WERI-Rb-1 (cell line): ENCODE measurements at regions not wholly inside any gene's neighbourhood (a gene's known extent, or its start where the extent isn't known, plus 50 kb on each side); places are given as distances from the start of the nearest gene placed in this dataset.

ENCODE experiments used
- DNase-seq: peaks from one replicate; pipeline ENCODE4 v3.0.0-alpha.2; 2020
- H3K27ac ChIP-seq: fragments of 250-450 bp; sonication (Bioruptor Pico); 2 replicates; pipeline ENCODE4 v1.5.1; 2020; ENCODE audit warnings: mild to moderate bottlenecking, moderate library complexity
- H3K27me3 ChIP-seq: fragments of 250-450 bp; sonication (Bioruptor Pico); 2 replicates; pipeline ENCODE4 v1.5.1; 2021; ENCODE audit warnings: mild to moderate bottlenecking, low read depth, moderate library complexity; ENCODE audit not compliant: insufficient read depth, severe bottlenecking
- H3K36me3 ChIP-seq: fragments of 250-450 bp; sonication (Bioruptor Pico); 2 replicates; pipeline ENCODE4 v1.5.1; 2020; ENCODE audit warnings: mild to moderate bottlenecking, moderate library complexity
- H3K4me3 ChIP-seq: 2 replicates; pipeline ENCODE4 v1.5.1; 2011; ENCODE audit warnings: low read depth, mild to moderate bottlenecking, control low read depth, low read length
- H3K9me3 ChIP-seq: fragments of 250-450 bp; sonication (Bioruptor Pico); 2 replicates; pipeline ENCODE4 v1.5.1; 2021; ENCODE audit warnings: mild to moderate bottlenecking, moderate library complexity; ENCODE audit not compliant: severe bottlenecking
- TF ChIP-seq, protein P1 (sequence below): IDR thresholded peaks from 2 replicates; pipeline ENCODE4 v1.5.1; 2011; ENCODE audit warnings: low read depth, mild to moderate bottlenecking, control low read depth, inconsistent platforms, low read length

DNA sequence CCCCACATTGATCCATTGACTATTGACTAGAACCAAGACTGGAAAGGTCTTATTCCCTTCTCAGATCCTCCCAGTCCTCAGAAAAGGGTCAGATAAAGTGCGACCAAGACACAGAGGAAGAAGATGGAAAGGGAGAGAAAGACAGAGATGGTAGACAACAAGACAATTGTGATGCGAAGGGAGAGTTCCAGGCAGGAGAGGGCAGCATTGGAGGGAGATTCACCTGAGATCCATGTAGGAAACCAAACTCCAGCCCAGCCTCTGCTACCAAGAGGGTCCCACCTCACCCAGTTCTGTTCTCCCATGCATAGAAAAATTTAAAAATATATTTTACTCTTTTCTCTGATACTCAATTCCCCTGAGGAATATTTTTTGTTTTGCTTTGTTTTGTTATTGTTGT is 67.3 kb upstream of the TSHZ3 start:
- no peak for DNase-seq
- TF ChIP-seq, protein P1, sequence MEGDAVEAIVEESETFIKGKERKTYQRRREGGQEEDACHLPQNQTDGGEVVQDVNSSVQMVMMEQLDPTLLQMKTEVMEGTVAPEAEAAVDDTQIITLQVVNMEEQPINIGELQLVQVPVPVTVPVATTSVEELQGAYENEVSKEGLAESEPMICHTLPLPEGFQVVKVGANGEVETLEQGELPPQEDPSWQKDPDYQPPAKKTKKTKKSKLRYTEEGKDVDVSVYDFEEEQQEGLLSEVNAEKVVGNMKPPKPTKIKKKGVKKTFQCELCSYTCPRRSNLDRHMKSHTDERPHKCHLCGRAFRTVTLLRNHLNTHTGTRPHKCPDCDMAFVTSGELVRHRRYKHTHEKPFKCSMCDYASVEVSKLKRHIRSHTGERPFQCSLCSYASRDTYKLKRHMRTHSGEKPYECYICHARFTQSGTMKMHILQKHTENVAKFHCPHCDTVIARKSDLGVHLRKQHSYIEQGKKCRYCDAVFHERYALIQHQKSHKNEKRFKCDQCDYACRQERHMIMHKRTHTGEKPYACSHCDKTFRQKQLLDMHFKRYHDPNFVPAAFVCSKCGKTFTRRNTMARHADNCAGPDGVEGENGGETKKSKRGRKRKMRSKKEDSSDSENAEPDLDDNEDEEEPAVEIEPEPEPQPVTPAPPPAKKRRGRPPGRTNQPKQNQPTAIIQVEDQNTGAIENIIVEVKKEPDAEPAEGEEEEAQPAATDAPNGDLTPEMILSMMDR: no peak
- Histone ChIP-seq H3K27me3 (no peaks in the 10 kb centered on the region), H3K9me3 (no peaks in the 10 kb centered on the region), H3K27ac (no peak overlapping the region), H3K4me3 (no peak overlapping the region), H3K36me3 (no peaks in the 10 kb centered on the region)

DNA sequence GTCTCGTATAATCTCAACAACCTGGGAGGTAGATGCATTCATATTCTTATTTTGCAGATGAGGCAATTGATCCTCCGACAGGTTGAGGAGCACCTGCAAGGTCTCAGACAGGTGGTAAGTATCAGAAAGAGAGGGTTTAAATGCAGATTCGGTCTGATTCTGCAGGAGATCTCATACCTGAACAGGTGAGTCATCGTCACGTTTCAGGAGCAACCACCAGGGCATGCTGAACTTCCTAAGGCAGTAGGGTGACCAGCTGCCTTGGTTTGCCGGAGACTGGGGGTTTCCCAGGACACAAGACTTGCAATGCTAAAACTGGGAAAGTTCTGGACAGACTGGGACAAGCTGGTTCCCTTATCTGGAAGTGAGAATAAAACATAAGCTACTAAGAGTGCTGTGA is 68.8 kb upstream of the TSHZ3 start:
- Histone ChIP-seq H3K9me3 (no peaks in the 10 kb centered on the region), H3K27me3 (no peaks in the 10 kb centered on the region), H3K36me3 (no peaks in the 10 kb centered on the region), H3K27ac (no peak overlapping the region), H3K4me3 (no peak overlapping the region)
- no peak for DNase-seq
- TF ChIP-seq, protein P1: no peak

DNA sequence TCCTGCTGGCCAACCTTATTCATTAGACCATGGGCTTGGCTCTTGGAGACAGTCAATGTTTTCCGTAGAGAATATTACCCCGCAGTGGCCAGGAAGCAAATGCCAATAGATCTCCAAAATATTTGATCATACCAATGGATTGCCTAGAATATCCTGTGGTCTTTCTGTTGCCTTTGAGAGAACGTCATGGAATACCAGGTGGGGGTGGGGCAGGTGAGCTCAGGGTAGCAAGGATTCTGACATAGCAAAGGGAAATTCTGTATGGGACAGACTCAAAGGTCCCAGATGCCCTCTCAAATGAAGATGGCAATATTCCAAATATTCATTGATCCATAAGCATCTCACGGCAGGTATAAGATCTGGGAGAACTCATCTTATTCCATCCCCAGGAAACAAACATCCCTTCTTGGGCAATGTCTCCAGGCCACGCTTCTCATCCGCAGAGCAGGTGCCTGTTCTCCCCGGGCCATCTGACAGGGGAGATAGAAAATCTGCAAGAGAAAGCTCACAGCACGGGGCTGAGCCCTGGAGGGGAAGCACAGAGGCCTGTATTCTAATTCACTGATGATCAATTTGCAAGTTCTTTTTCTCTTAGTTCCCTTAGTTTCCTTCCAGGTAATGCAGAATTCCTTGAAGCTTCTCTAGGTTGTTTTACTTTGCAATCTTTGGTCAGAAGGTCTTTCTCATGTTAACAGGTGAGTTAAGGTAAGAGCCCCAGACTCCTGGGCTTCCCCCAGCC is 69.6 kb upstream of the TSHZ3 start:
- DNase-seq: no peak
- no peak overlapping the region for H3K4me3 ChIP-seq

DNA sequence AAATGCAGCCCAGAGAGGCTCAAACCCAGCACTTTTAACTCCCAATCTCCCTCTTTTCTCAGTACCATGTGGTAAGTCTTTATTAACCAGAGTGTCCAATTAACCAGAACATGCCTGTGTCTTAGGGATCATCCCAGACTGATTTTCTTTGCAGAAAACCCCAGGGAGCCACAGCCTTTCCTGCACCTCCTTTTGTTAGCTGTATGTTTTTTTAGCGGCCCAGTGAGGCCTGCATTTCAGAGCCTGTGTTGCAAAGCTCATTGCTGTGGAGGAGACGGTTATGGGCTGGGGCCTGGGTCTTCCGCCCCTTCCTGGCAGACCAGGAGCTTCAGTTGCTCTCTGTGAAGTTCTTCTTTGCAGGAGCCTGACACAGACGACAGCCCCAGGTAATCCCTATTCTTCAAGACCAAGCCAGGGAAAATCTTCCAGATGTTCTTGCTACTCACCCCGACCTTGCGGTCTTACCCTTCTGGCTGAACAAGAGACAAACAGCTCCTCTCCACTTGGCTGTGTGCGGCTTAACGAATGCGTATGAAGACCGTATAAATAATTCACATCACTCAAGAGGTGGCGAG is 70.7 kb upstream of the TSHZ3 start:
- TF ChIP-seq, protein P1: no peak
- H3K36me3 ChIP-seq: no peaks in the 10 kb centered on the region

More for the DNA sequence above, 69.6 kb upstream of the TSHZ3 start:
- no peak overlapping the region for H3K27ac ChIP-seq
- H3K9me3 ChIP-seq: no peaks in the 10 kb centered on the region
- H3K27me3 ChIP-seq: no peaks in the 10 kb centered on the region
- TF ChIP-seq, protein P1: no peak
- H3K36me3 ChIP-seq: no peaks in the 10 kb centered on the region

DNA sequence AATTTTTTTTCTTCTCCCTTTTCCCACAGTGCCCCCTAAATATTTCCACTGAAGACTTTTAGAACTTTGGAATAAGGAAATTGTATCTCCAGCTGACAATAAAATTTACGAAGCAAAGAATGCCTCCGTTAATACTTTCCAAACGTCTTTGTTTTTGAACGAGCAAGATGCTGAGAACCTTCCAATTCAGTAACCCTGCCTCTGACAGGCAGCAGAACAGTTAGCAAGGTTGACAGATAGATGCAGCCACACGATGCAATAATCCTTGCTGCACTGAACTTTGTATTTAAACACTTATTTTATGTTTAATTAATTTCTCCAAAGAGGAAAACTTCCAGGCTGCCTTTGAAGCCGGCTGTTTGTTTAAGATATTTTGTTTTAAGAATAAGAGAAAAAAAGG is 71.8 kb upstream of the TSHZ3 start:
- Histone ChIP-seq H3K27ac (no peak overlapping the region), H3K27me3 (no peaks in the 10 kb centered on the region), H3K4me3 (no peak overlapping the region), H3K36me3 (no peaks in the 10 kb centered on the region), H3K9me3 (no peaks in the 10 kb centered on the region)
- TF ChIP-seq, protein P1: no peak
- DNase-seq: no peak

More for the DNA sequence above, 70.7 kb upstream of the TSHZ3 start:
- H3K27ac ChIP-seq: no peak overlapping the region
- H3K4me3 ChIP-seq: no peak overlapping the region
- peak; percentile 20 for DNase-seq
- no peaks in the 10 kb centered on the region for H3K27me3 ChIP-seq
- no peaks in the 10 kb centered on the region for H3K9me3 ChIP-seq

DNA sequence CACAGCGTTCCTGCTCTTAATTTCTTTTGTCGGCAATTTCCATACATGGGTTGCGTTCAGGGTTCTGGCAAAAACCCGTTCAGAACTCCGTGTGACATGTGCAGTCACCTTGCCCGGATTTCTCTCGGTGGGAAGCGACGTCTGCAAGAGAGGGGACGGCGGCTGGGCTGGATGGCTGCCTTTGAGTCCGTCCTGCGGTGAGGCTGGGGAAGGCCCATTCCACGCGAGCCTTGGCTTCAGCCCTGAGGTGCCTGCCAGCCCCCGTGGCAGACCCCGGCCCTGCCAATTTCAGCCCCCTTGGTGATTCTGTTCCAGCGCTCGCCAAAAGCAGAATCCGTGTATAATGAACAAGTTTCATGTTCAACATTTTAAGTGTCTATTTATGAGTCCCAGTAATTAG is 72.6 kb upstream of the TSHZ3 start:
- no peak overlapping the region for H3K4me3 ChIP-seq
- H3K9me3 ChIP-seq: no peaks in the 10 kb centered on the region
- H3K27me3 ChIP-seq: no peaks in the 10 kb centered on the region
- H3K36me3 ChIP-seq: no peaks in the 10 kb centered on the region
- no peak for DNase-seq
- H3K27ac ChIP-seq: no peak overlapping the region
- TF ChIP-seq, protein P1: no peak
